Suprapubic skin (tissue), 4 donors: ENCODE measurements at regions not wholly inside any gene's neighbourhood (a gene's known extent, or its start where the extent isn't known, plus 50 kb on each side); places are given as distances from the start of the nearest gene placed in this dataset.
A peak's percentile ranks its signal among the peaks of the same experiment; 100 is the strongest.

Experiments
- DNase-seq, 2 donors: peaks; one replicate each; pipeline ENCODE4 v3.0.0-alpha.2; 2019; ENCODE audit warnings: low spot score in 2 of 2
- H3K27ac ChIP-seq: fragments of 200-600 bp; sonication (generic); one replicate; pipeline ENCODE4 v1.5.1; 2019
- H3K27me3 ChIP-seq: fragments of 200-600 bp; sonication (generic); one replicate; pipeline ENCODE4 v1.5.1; 2019
- H3K36me3 ChIP-seq: fragments of 200-600 bp; sonication (generic); one replicate; pipeline ENCODE4 v1.5.1; 2019
- H3K4me1 ChIP-seq: fragments of 200-600 bp; sonication (generic); one replicate; pipeline ENCODE4 v1.5.1; 2019
- H3K4me3 ChIP-seq: fragments of 200-600 bp; sonication (generic); one replicate; pipeline ENCODE4 v1.5.1; 2019; ENCODE audit warnings: mild to moderate bottlenecking
- H3K9me3 ChIP-seq: fragments of 200-600 bp; sonication (generic); one replicate; pipeline ENCODE4 v1.5.1; 2019
- CTCF ChIP-seq, 2 donors: fragments of 200-600 bp in 1 of 2; fragments of 450-650 bp in 1 of 2; sonication (generic) in 1 of 2; IDR thresholded peaks; one replicate each; pipeline ENCODE4 v1.5.1; 2016 to 2019; ENCODE audit warnings: antibody characterized with exemption in 2 of 2, mild to moderate bottlenecking in 1 of 2, moderate library complexity in 1 of 2
- EP300 ChIP-seq: sonication (generic); formaldehyde crosslinking; IDR thresholded peaks from one replicate; pipeline ENCODE4 v1.6.1; 2017; ENCODE audit warnings: antibody characterized with exemption
- POLR2A ChIP-seq, 2 donors: fragments of 450-650 bp; IDR thresholded peaks; one replicate each; pipeline ENCODE4 v1.6.1; 2017; ENCODE audit warnings: antibody characterized with exemption in 2 of 2, mild to moderate bottlenecking in 2 of 2, moderate library complexity in 2 of 2
- POLR2AphosphoS5 ChIP-seq, 3 donors: sonication (generic); formaldehyde crosslinking; IDR thresholded peaks; one replicate each; pipeline ENCODE4 v1.6.1; 2017; ENCODE audit warnings: antibody characterized with exemption in 3 of 3
- WGBS: methylation state at CpG from one replicate; pipeline ENCODE4 v1.1.5; 2018; 5-methylcytosine and 5-hydroxymethylcytosine counted together

- H3K27ac ChIP-seq: no peak overlapping the region
- 60% methylated on average over 4 of the region's 4 CpGs for WGBS
- H3K4me1 ChIP-seq: peaks cover 5% of the 10 kb centered on the region
- H3K4me3 ChIP-seq: no peak overlapping the region
- H3K36me3 ChIP-seq: no peaks in the 10 kb centered on the region
- H3K9me3 ChIP-seq: no peaks in the 10 kb centered on the region
- no peaks in the 10 kb centered on the region for H3K27me3 ChIP-seq
- no peak for TF ChIP-seq POLR2AphosphoS5 (IDR thresholded peaks at IDR 0.05)
- peak in 1 of 2 donors; percentile 1 for TF ChIP-seq CTCF (IDR thresholded peaks at IDR 0.05)
- DNase-seq: no peak
Observed at GRCh38 chr9:81083067-81083466, 606.3 kb downstream of the TLE1 start.

DNA sequence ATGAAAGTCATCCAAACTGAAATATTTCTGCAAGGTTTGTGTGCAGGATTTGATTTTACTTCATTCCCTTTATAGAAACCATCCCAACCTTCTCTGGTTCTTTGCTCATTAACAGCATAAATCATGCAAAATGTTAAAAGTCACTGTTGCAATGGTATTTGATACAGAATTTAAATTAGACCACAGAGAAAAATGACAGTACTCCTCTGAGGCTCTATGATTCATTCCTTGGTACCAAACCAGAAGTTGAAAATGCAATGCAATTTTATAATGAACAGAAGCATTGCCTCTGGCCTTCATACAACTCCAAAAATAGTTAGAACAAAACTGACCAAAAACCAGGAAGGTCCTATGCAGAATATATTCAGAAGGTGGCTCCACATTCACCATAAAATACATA is 607.1 kb downstream of the TLE1 start:
- no peak for DNase-seq
- TF ChIP-seq POLR2AphosphoS5 (IDR thresholded peaks at IDR 0.05): no peak
- no peak for TF ChIP-seq CTCF (IDR thresholded peaks at IDR 0.05)
- TF ChIP-seq POLR2A (IDR thresholded peaks at IDR 0.05): no peak
- TF ChIP-seq EP300: no peak
- Histone ChIP-seq H3K27me3 (no peaks in the 10 kb centered on the region), H3K4me1 (peaks cover 5% of the 10 kb centered on the region), H3K9me3 (no peaks in the 10 kb centered on the region), H3K4me3 (no peak overlapping the region), H3K36me3 (no peaks in the 10 kb centered on the region), H3K27ac (no peak overlapping the region)

DNA sequence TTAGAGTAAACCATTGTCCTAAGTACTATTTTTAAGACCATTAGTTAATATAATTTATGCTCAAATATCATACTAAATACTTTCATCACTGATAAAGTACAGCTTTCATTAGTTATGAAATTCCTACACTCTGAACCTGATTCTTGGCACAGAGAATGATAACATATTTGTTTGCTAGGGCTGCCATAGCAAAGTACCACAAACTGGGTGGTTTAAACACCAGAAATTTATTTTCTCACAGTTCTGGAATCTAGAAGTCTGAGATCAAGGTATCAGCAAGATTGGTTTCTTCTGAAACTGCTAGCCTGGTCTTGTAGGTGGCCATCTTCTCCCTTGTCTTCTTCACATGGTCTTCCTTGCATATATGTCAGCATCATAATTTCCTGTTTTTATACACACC is 608.4 kb downstream of the TLE1 start:
- TF ChIP-seq EP300: no peak
- no peak for TF ChIP-seq CTCF (IDR thresholded peaks at IDR 0.05)
- TF ChIP-seq POLR2A (IDR thresholded peaks at IDR 0.05): no peak
- TF ChIP-seq POLR2AphosphoS5 (IDR thresholded peaks at IDR 0.05): no peak
- H3K4me1 ChIP-seq: peaks cover 5% of the 10 kb centered on the region

DNA sequence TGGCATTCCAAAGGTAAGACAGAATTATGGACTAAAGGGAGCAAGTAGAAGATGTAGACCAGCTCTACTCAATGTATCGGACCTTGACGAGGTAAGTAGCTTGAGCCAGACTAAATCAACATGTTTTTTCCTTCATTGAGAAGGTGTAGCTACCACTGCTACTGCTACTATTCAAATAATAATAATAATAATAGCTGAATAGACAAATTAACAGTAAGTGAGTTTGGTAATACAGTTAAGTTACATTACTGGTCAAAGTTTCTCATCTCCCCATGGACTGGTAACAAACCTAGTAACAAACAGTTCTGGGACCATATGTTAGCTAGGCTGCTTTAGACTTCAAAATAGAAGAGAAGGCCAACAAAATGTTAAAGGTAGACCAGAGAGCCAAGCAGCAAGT is 609.2 kb downstream of the TLE1 start:
- no peaks in the 10 kb centered on the region for H3K9me3 ChIP-seq
- no peak overlapping the region for H3K4me3 ChIP-seq
- peaks cover 5% of the 10 kb centered on the region for H3K4me1 ChIP-seq
- H3K27ac ChIP-seq: no peak overlapping the region
- TF ChIP-seq EP300 (no peak), POLR2A (IDR thresholded peaks at IDR 0.05) (no peak), POLR2AphosphoS5 (IDR thresholded peaks at IDR 0.05) (no peak), CTCF (IDR thresholded peaks at IDR 0.05) (no peak)
- no peaks in the 10 kb centered on the region for H3K27me3 ChIP-seq
- DNase-seq: no peak
- WGBS: 94% methylated on average over 2 of the region's 2 CpGs
- H3K36me3 ChIP-seq: no peaks in the 10 kb centered on the region

More for the DNA sequence above, 608.4 kb downstream of the TLE1 start:
- no peak for DNase-seq
- Histone ChIP-seq H3K9me3 (no peaks in the 10 kb centered on the region), H3K27ac (no peak overlapping the region), H3K27me3 (no peaks in the 10 kb centered on the region), H3K4me3 (no peak overlapping the region), H3K36me3 (no peaks in the 10 kb centered on the region)

- DNase-seq: no peak
- TF ChIP-seq POLR2AphosphoS5 (IDR thresholded peaks at IDR 0.05) (no peak), POLR2A (IDR thresholded peaks at IDR 0.05) (no peak), EP300 (no peak)
- Histone ChIP-seq H3K9me3 (no peaks in the 10 kb centered on the region), H3K4me3 (no peak overlapping the region), H3K27ac (no peak overlapping the region), H3K27me3 (no peaks in the 10 kb centered on the region), H3K36me3 (no peaks in the 10 kb centered on the region), H3K4me1 (peaks cover 5% of the 10 kb centered on the region)
- 95% methylated on average over 2 of the region's 2 CpGs for WGBS
Observed at GRCh38 chr9:81079055-81079454, 610.3 kb downstream of the TLE1 start.

DNA sequence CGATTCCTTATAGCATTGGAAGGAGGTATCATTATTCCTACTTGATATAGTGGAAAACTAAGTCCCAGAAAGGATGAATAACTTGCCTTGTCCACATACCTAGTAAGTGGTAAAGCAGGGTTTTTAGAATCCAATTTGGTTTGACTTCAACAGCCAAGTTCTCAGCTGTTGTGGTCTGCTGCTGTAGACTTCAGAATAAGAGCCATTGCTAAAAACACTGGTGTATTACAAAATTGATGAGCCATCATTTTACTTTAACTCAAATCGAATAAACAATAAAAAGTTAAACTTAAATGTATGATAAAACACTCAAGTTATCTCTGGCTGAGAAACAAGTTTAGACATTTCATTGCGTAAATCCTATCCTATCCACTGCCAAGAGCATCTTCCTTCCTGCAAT is 610.8 kb downstream of the TLE1 start:
- no peak for TF ChIP-seq CTCF (IDR thresholded peaks at IDR 0.05)
- TF ChIP-seq EP300: no peak
- no peak for TF ChIP-seq POLR2AphosphoS5 (IDR thresholded peaks at IDR 0.05)
- TF ChIP-seq POLR2A (IDR thresholded peaks at IDR 0.05): no peak
- no peaks in the 10 kb centered on the region for H3K9me3 ChIP-seq
- 71% methylated on average over 3 of the region's 3 CpGs for WGBS

More for the DNA sequence above, 610.8 kb downstream of the TLE1 start:
- no peaks in the 10 kb centered on the region for H3K36me3 ChIP-seq
- DNase-seq: no peak
- H3K4me1 ChIP-seq: peaks cover 5% of the 10 kb centered on the region
- no peaks in the 10 kb centered on the region for H3K27me3 ChIP-seq
- H3K4me3 ChIP-seq: no peak overlapping the region
- no peak overlapping the region for H3K27ac ChIP-seq
